Panc1 (cell line): ENCODE measurements at regions not wholly inside any gene's neighbourhood (a gene's known extent, or its start where the extent isn't known, plus 50 kb on each side); places are given as distances from the start of the nearest gene placed in this dataset.

Source experiments
- POLR2AphosphoS5 ChIP-seq: IDR thresholded peaks from 2 replicates; pipeline ENCODE4 v1.6.1; 2012; ENCODE audit warnings: mild to moderate bottlenecking, low read depth, low read length, moderate library complexity
- TF ChIP-seq, protein P1 (sequence below): fragments of 450-650 bp; IDR thresholded peaks from 2 replicates; pipeline ENCODE4 v1.5.1; 2017; ENCODE audit warnings: mild to moderate bottlenecking

DNA sequence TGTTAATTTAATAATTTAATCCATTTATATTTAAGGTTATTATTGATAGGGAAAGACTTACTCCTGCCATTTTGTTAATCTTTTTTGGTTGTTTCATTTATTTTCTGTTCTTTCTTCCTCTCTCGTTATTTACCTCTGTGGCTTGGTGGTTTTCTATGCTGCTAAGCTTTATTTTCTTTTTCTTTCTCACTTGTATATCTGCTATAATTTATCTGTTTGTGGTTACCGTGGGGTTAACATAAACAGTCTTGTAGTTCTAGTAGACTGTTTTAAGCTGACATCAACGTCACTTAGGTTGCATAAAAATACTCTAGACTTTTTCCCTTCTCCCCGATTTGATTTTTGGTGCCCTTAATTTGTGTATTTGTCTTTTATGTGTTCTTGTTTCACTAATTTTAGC lies 381.3 kb upstream of the SPTLC3 start:
- TF ChIP-seq, protein P1, sequence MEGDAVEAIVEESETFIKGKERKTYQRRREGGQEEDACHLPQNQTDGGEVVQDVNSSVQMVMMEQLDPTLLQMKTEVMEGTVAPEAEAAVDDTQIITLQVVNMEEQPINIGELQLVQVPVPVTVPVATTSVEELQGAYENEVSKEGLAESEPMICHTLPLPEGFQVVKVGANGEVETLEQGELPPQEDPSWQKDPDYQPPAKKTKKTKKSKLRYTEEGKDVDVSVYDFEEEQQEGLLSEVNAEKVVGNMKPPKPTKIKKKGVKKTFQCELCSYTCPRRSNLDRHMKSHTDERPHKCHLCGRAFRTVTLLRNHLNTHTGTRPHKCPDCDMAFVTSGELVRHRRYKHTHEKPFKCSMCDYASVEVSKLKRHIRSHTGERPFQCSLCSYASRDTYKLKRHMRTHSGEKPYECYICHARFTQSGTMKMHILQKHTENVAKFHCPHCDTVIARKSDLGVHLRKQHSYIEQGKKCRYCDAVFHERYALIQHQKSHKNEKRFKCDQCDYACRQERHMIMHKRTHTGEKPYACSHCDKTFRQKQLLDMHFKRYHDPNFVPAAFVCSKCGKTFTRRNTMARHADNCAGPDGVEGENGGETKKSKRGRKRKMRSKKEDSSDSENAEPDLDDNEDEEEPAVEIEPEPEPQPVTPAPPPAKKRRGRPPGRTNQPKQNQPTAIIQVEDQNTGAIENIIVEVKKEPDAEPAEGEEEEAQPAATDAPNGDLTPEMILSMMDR = no peak
- no peak for TF ChIP-seq POLR2AphosphoS5
